ENCODE measurements at regions not wholly inside any gene's neighbourhood (a gene's known extent, or its start where the extent isn't known, plus 50 kb on each side); places are given as distances from the start of the nearest gene placed in this dataset.
A peak's percentile ranks its signal among the peaks of the same experiment; 100 is the strongest.

DNA sequence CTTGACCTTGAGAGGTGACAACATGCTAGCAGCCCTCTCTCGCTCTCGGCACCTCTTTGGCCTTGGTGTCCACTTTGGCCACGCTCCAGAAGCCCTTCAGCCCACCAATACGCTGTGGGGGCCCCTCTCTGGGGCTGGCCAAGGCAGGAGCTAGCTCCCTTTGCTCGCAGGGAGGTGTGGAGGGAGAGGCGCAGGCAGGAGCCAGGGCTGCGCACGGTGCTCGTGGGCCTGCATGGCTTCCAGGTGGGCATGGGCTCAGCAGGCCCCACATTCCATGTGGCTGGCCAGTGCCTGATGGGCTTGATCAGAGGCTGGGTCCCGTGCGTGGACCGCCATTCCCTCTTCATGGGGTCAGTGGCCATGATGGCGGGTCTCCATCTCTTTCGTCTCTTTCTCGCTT lies 1237.0 kb upstream of the USP15 start:
- intact Hi-C loops (cut with micrococcal nuclease): no loop called here
- no TSS peak for BruUV-seq (replicated peaks)
- Mint-ChIP-seq H3K36me3 (ENCODE audit: insufficient read depth, unreplicated experiment) (no peaks in the 10 kb centered on the region), H3K9me3 (ENCODE audit: unreplicated experiment) (peaks cover 26% of the 10 kb centered on the region), H3K4me1 (ENCODE audit: insufficient read depth, unreplicated experiment) (no peaks in the 10 kb centered on the region), H3K27ac (ENCODE audit: low read depth, unreplicated experiment) (no peak overlapping the region), H3K4me3 (ENCODE audit: unreplicated experiment) (no peak overlapping the region), H3K27me3 (ENCODE audit: insufficient read depth, unreplicated experiment) (no peaks in the 10 kb centered on the region)
- CTCF ChIA-PET: no interaction called here
- no peak for DNase-seq (ENCODE audit: unreplicated experiment)
- POLR2A ChIA-PET: no interaction called here
- TF ChIP-seq, protein P1, sequence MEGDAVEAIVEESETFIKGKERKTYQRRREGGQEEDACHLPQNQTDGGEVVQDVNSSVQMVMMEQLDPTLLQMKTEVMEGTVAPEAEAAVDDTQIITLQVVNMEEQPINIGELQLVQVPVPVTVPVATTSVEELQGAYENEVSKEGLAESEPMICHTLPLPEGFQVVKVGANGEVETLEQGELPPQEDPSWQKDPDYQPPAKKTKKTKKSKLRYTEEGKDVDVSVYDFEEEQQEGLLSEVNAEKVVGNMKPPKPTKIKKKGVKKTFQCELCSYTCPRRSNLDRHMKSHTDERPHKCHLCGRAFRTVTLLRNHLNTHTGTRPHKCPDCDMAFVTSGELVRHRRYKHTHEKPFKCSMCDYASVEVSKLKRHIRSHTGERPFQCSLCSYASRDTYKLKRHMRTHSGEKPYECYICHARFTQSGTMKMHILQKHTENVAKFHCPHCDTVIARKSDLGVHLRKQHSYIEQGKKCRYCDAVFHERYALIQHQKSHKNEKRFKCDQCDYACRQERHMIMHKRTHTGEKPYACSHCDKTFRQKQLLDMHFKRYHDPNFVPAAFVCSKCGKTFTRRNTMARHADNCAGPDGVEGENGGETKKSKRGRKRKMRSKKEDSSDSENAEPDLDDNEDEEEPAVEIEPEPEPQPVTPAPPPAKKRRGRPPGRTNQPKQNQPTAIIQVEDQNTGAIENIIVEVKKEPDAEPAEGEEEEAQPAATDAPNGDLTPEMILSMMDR (IDR thresholded peaks at IDR 0.05; ENCODE audit: unreplicated experiment): no peak

DNA sequence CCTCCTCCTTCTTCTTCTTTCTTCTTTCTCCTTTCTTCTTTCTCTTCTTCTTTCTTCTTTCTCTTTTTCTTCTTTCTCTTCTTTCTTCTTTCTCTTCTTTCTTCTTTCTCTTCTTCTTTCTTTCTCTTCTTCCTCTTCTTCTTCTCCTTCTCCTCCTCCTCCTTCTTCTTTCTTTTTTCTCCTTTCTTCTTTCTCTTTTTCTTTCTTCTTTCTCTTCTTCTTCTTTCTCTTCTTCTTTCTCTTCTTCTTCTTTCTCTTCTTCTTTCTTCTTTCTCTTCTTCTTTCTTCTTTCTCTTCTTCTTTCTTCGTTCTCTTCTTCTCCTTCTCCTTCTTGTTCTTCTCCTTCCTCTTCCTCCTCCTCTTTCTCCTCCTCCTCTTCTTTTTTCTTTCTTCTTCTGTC lies 1230.7 kb upstream of the USP15 start:
- no peak overlapping the region for H3K4me3 Mint-ChIP-seq (ENCODE audit: unreplicated experiment)
- DNase-seq (ENCODE audit: unreplicated experiment): no peak
- TF ChIP-seq, protein P1 (IDR thresholded peaks at IDR 0.05; ENCODE audit: unreplicated experiment): no peak
- CTCF ChIA-PET: no interaction called here
- intact Hi-C loops (cut with micrococcal nuclease): no loop called here
- POLR2A ChIA-PET: interaction anchor here (0.7 kb wide), 1 partner anchor 9 kb away, joined by 5 read pairs; no protein-coding TSS in a partner anchor
- peak overlapping the region; percentile 46 for H3K27ac Mint-ChIP-seq (ENCODE audit: low read depth, unreplicated experiment)
- H3K27me3 Mint-ChIP-seq (ENCODE audit: insufficient read depth, unreplicated experiment): no peaks in the 10 kb centered on the region
- no peaks in the 10 kb centered on the region for H3K36me3 Mint-ChIP-seq (ENCODE audit: insufficient read depth, unreplicated experiment)
- no TSS peak for BruUV-seq (replicated peaks)
- peaks cover 11% of the 10 kb centered on the region for H3K9me3 Mint-ChIP-seq (ENCODE audit: unreplicated experiment)
- H3K4me1 Mint-ChIP-seq (ENCODE audit: insufficient read depth, unreplicated experiment): no peaks in the 10 kb centered on the region

- Mint-ChIP-seq H3K27me3 (ENCODE audit: insufficient read depth, unreplicated experiment) (no peaks in the 10 kb centered on the region), H3K4me3 (ENCODE audit: unreplicated experiment) (no peak overlapping the region), H3K27ac (ENCODE audit: low read depth, unreplicated experiment) (peak overlapping the region; percentile 80), H3K36me3 (ENCODE audit: insufficient read depth, unreplicated experiment) (no peaks in the 10 kb centered on the region), H3K9me3 (ENCODE audit: unreplicated experiment) (no peaks in the 10 kb centered on the region), H3K4me1 (ENCODE audit: insufficient read depth, unreplicated experiment) (peaks cover 6% of the 10 kb centered on the region)
- CTCF ChIA-PET: interaction anchor here (0.5 to 0.8 kb wide), 3 partner anchors 37 to 1156 kb away, joined by 3 read pairs; no protein-coding TSS in a partner anchor
- intact Hi-C loops (cut with micrococcal nuclease): no loop called here
- TF ChIP-seq, protein P1 (IDR thresholded peaks at IDR 0.05; ENCODE audit: unreplicated experiment): no peak
- POLR2A ChIA-PET: interaction anchor here (0.6 kb wide), 2 partner anchors 47 to 1314 kb away, joined by 3 read pairs; no protein-coding TSS in a partner anchor
- DNase-seq (ENCODE audit: unreplicated experiment): peak; percentile 53
- no TSS peak for BruUV-seq (replicated peaks)
These were observed 1222.4 kb upstream of the USP15 start for GRCh38 chr12:61037792-61038191.

GRCh38 chr12:61043838-61044237 lies 1216.4 kb upstream of the USP15 start:
- Mint-ChIP-seq H3K27me3 (ENCODE audit: insufficient read depth, unreplicated experiment) (no peaks in the 10 kb centered on the region), H3K9me3 (ENCODE audit: unreplicated experiment) (no peaks in the 10 kb centered on the region), H3K36me3 (ENCODE audit: insufficient read depth, unreplicated experiment) (no peaks in the 10 kb centered on the region), H3K27ac (ENCODE audit: low read depth, unreplicated experiment) (peak overlapping the region; percentile 59), H3K4me3 (ENCODE audit: unreplicated experiment) (no peak overlapping the region), H3K4me1 (ENCODE audit: insufficient read depth, unreplicated experiment) (peaks cover 7% of the 10 kb centered on the region)
- ChIA-PET CTCF (interaction anchor here (0.6 kb wide), 1 partner anchor 358 kb away, joined by 3 read pairs; no protein-coding TSS in a partner anchor), POLR2A (no interaction called here)
- peak; percentile 45 for DNase-seq (ENCODE audit: unreplicated experiment)
- intact Hi-C loops (cut with micrococcal nuclease): no loop called here
- TF ChIP-seq, protein P1 (IDR thresholded peaks at IDR 0.05; ENCODE audit: unreplicated experiment): no peak
- BruUV-seq (replicated peaks): no TSS peak

Measured in MCF 10A (cell line).